Endometrium (tissue), 2 donors: ENCODE measurements at regions not wholly inside any gene's neighbourhood (a gene's known extent, or its start where the extent isn't known, plus 50 kb on each side); places are given as distances from the start of the nearest gene placed in this dataset.
"Not testable (repeated sequence)": the region's sequence is repeated elsewhere in the genome, so short reads cannot be mapped to it uniquely, and the experiment has no call there.

ENCODE experiments used
- FAIRE-seq: peaks from 2 replicates; lab custom pipeline; 2012; peaks lifted over from hg19 to GRCh38; lab: Jason Lieb, UNC
- donor health status: control.
- donor health status: control.

- FAIRE-seq = no peak
These were observed 277.7 kb downstream of the VRK1 start for GRCh38 chr14:97074856-97075255.

DNA sequence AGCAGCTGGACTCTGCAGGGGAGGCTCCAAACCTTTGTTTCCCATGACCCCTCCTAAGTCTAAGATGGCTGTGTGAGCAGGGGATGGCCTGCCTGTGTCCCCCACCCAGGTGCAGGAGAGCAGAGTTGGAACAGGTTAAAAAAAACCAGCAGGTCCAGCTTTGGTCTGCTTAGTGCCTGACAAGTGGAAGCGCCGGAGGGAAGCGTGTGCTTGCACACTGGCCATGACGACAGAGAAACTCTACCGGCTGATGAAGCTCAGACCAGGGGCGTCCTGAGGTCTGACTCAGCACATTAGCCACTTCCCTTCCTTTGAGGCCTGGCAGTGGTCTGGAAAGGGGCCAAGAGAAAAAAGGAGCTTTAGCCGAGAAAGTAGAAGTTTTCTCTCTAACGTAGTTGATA is 280.1 kb downstream of the VRK1 start:
- FAIRE-seq = no peak

GRCh38 chr14:97077687-97078086 is 280.5 kb downstream of the VRK1 start:
- FAIRE-seq = no peak

GRCh38 chr14:97080991-97081390 is 283.8 kb downstream of the VRK1 start:
- no peak for FAIRE-seq

GRCh38 chr14:97095269-97095668 is 298.1 kb downstream of the VRK1 start:
- FAIRE-seq = no peak

- FAIRE-seq = no peak
These were observed 300.1 kb downstream of the VRK1 start for GRCh38 chr14:97097296-97097695.

- no peak for FAIRE-seq
These were observed 303.1 kb downstream of the VRK1 start for GRCh38 chr14:97100306-97100705.

DNA sequence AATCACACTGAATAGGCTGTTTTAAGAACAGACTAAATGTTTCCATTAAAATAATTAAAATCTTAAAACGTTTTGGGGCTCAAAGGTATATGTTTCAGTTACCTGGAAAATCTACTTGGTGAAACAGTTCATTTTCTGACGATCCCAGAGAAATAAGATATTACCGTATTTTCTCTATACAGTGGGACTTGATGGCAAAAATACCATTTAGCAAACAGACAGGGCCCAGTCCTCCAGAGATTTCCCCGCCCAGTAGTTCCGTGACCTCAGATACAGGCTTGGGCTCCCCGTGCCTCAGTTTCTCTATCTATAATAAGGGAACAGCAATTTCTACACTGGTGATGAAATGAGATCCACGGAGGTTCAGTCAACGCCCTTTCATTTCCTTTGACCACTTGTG is 304.4 kb downstream of the VRK1 start:
- no peak for FAIRE-seq

- FAIRE-seq = no peak
These were observed 306.8 kb downstream of the VRK1 start for GRCh38 chr14:97104029-97104428.

GRCh38 chr14:97106166-97106565 is 309.0 kb downstream of the VRK1 start:
- no peak for FAIRE-seq

GRCh38 chr14:97106609-97107008 is 309.4 kb downstream of the VRK1 start:
- no peak for FAIRE-seq

- FAIRE-seq = no peak
These were observed 309.9 kb downstream of the VRK1 start for GRCh38 chr14:97107080-97107479.

- no peak for FAIRE-seq
These were observed 310.6 kb downstream of the VRK1 start for GRCh38 chr14:97107760-97108159.

DNA sequence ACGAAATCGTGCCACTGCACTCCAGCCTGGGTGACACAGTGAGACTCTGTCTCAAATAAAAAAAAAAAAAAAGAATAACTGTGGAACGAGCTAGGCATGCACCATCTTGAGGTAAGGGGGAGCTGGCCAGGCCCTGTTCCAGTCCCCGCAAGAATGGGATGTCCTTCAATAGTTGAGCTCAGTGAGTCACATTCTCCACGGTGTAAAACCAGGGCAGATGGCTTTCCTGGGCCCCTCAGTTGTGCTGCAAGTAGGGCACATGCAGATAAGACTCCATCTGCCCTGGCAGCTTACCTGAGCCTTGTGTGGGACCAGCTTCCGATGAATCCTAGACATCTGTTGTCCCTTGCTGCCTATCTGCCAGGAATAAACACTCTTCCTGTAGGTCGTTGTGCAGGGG is 312.1 kb downstream of the VRK1 start:
- no peak for FAIRE-seq

- no peak for FAIRE-seq
These were observed 316.2 kb downstream of the VRK1 start for GRCh38 chr14:97113339-97113738.

GRCh38 chr14:97116546-97116945 is 319.4 kb downstream of the VRK1 start:
- FAIRE-seq = no peak

DNA sequence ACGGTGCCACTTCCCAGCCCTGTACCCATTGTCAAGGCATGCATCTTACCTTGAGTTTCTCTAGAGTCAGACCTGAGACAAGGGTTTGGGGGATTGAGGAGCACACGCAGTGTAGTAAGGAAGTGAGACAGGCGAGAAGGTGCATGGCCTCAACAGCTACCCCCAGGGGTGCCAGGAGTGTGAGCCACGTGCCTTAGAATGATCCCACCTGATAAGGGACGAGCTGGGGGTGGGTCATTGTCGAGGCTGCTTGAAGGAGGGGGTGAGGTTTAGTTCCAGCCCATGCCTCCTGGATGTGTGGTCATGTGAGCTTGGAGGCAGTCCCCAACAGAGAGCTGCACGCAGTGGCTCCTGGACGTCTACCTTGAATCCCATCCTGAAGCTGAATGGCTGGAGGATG is 320.5 kb downstream of the VRK1 start:
- FAIRE-seq = no peak

GRCh38 chr14:97120204-97120603 is 323.0 kb downstream of the VRK1 start:
- FAIRE-seq = no peak

- no peak for FAIRE-seq
These were observed 323.4 kb downstream of the VRK1 start for GRCh38 chr14:97120611-97121031.

GRCh38 chr14:97129639-97130038 is 332.5 kb downstream of the VRK1 start:
- no peak for FAIRE-seq

- FAIRE-seq = not testable (repeated sequence)
These were observed 338.7 kb downstream of the VRK1 start for GRCh38 chr14:97135847-97136246.

DNA sequence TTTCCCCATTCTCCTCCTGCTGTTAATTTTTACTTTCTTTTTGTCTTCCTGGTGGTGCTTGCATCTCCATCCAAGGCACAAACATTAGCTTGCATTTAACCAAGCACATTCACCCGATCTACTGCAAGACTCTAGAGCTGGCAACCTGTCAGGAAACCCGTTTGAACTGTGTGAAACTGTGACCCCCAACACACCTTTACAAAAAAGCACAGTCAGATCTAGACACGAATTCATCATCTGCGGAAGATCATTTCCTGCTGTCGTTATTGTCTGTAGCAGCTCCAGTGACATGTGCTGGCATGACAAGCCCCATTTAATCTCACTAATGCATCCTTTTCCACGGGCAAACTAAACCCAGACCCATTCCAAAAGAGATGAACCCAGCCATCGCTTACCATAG is 340.5 kb downstream of the VRK1 start:
- FAIRE-seq = no peak

DNA sequence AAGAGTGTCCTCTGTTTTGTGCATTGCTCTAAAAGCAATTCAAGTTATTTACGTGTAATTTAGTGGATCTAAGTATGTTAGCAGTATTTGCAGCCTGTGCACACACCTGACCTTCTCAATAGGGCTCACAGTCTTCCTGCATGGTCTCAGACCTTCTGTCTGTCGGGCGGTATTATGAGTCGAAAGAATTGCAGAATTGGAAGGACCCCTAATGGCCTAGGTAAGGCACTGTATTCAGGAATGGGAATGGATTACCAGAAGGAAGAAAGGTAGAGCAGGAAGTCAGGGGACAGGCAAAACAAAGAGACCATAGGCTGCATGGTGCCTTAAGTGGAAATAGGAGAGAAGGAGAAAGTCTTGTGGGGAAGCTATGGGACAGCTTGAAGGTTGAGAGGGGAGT is 341.6 kb downstream of the VRK1 start:
- FAIRE-seq = no peak

DNA sequence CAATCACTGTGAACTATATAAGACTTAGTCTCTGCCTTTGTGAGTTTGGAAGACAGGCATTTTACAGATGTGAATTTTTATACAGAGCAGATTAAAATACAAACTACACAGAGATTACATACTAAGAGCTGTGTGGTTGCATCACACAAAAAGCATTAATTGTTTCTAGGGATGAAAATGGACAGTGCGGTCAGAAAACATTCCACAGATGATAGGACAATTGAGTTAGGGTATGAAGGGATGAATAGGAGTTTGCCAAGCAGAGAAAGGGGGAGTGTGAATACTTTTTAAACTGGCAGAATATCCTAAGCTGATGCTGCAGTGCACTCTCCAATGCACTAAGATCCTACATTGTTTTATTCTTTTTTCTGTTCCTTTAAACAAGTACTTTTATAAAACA is 345.8 kb downstream of the VRK1 start:
- no peak for FAIRE-seq

- FAIRE-seq = no peak
These were observed 346.3 kb downstream of the VRK1 start for GRCh38 chr14:97143456-97143855.
